GM18873 (cell line): ENCODE measurements at regions not wholly inside any gene's neighbourhood (a gene's known extent, or its start where the extent isn't known, plus 50 kb on each side); places are given as distances from the start of the nearest gene placed in this dataset.
A peak's percentile ranks its signal among the peaks of the same experiment; 100 is the strongest.

Source experiments
- ATAC-seq: cut with Tn5 transposase; IDR thresholded peaks from one replicate; pipeline ENCODE4 v1.9.1; 2021; ENCODE audit warnings: mild to moderate bottlenecking, moderate library complexity, moderate number of reproducible peaks; ENCODE audit not compliant: unreplicated experiment, low FRiP score

GRCh38 chr15:38042707-38043445, 108.4 kb downstream of the TMCO5A start:
- ATAC-seq = no peak

GRCh38 chr15:38046257-38047051, 112.0 kb downstream of the TMCO5A start:
- no peak for ATAC-seq

GRCh38 chr15:38048001-38048455, 113.6 kb downstream of the TMCO5A start:
- peak; percentile 60 for ATAC-seq

GRCh38 chr15:38049891-38050290, 115.5 kb downstream of the TMCO5A start:
- no peak for ATAC-seq

GRCh38 chr15:38050529-38051448, 116.3 kb downstream of the TMCO5A start:
- no peak for ATAC-seq

GRCh38 chr15:38053205-38053604, 118.8 kb downstream of the TMCO5A start:
- ATAC-seq = no peak

GRCh38 chr15:38053776-38054175, 119.3 kb downstream of the TMCO5A start:
- ATAC-seq = no peak

- no peak for ATAC-seq
Measured at GRCh38 chr15:38054488-38054887, 120.0 kb downstream of the TMCO5A start.

GRCh38 chr15:38058596-38059075, 124.2 kb downstream of the TMCO5A start:
- no peak for ATAC-seq

GRCh38 chr15:38059665-38060064, 125.2 kb downstream of the TMCO5A start:
- no peak for ATAC-seq

GRCh38 chr15:38061856-38062649, 127.6 kb downstream of the TMCO5A start:
- ATAC-seq = no peak

GRCh38 chr15:38062696-38063095, 128.3 kb downstream of the TMCO5A start:
- ATAC-seq = no peak

- ATAC-seq = no peak
Measured at GRCh38 chr15:38065721-38066345, 131.4 kb downstream of the TMCO5A start.

GRCh38 chr15:38066612-38067011, 132.2 kb downstream of the TMCO5A start:
- no peak for ATAC-seq

GRCh38 chr15:38068626-38069391, 134.4 kb downstream of the TMCO5A start:
- ATAC-seq = peak; percentile 82

GRCh38 chr15:38069511-38070011, 135.1 kb downstream of the TMCO5A start:
- ATAC-seq = no peak

- no peak for ATAC-seq
Measured at GRCh38 chr15:38070778-38071177, 136.3 kb downstream of the TMCO5A start.

- ATAC-seq = no peak
Measured at GRCh38 chr15:38071211-38071972, 137.0 kb downstream of the TMCO5A start.
